Testis (tissue), 2 donors: ENCODE measurements at regions not wholly inside any gene's neighbourhood (a gene's known extent, or its start where the extent isn't known, plus 50 kb on each side); places are given as distances from the start of the nearest gene placed in this dataset.

Source experiments
- POLR2A ChIP-seq: fragments of 450-650 bp; IDR thresholded peaks from one replicate; pipeline ENCODE4 v1.6.1; 2017; ENCODE audit warnings: antibody characterized with exemption, mild to moderate bottlenecking, moderate library complexity
- TF ChIP-seq, protein P1 (sequence below), 3 experiments: fragments of 450-650 bp in 2 of 3; fragments of 200-600 bp in 1 of 3; sonication (generic) in 1 of 3; IDR thresholded peaks; one replicate each; pipeline ENCODE4 v1.5.1; 2016 to 2019; ENCODE audit warnings: antibody characterized with exemption in 3 of 3, mild to moderate bottlenecking in 2 of 3, moderate library complexity in 1 of 3

DNA sequence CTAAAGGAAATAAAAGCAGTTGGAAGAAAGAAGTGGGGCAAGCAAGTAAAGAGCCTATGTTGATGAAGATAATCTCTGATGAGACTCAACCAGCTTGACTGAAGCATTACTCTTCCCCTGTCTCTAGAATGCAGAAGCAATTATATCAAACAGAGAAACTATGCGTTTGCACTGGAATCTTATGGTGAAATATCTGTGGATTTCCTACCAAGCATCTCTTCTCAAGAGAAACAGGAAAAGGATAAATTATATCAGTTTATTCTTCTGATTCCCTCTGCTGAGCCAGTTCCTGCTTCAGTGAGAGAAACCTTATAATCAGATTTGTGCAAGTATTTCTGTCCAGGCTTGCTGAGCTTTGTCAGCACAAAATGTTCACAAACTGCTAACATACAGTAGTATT is 316.7 kb upstream of the SLC7A11 start:
- TF ChIP-seq, protein P1, sequence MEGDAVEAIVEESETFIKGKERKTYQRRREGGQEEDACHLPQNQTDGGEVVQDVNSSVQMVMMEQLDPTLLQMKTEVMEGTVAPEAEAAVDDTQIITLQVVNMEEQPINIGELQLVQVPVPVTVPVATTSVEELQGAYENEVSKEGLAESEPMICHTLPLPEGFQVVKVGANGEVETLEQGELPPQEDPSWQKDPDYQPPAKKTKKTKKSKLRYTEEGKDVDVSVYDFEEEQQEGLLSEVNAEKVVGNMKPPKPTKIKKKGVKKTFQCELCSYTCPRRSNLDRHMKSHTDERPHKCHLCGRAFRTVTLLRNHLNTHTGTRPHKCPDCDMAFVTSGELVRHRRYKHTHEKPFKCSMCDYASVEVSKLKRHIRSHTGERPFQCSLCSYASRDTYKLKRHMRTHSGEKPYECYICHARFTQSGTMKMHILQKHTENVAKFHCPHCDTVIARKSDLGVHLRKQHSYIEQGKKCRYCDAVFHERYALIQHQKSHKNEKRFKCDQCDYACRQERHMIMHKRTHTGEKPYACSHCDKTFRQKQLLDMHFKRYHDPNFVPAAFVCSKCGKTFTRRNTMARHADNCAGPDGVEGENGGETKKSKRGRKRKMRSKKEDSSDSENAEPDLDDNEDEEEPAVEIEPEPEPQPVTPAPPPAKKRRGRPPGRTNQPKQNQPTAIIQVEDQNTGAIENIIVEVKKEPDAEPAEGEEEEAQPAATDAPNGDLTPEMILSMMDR (IDR thresholded peaks at IDR 0.05), result no peak
- TF ChIP-seq POLR2A, result no peak
